ENCODE measurements at regions not wholly inside any gene's neighbourhood (a gene's known extent, or its start where the extent isn't known, plus 50 kb on each side); places are given as distances from the start of the nearest gene placed in this dataset.

GRCh38 chr5:155353231-155353630 lies 339.7 kb downstream of the KIF4B start:
- in situ Hi-C loops (cut with HindIII; ENCODE audit: low pct_ligation_motif_present, low sequenced_read_pairs): no loop called here
- Histone ChIP-seq H3K27me3 (replicated peaks) (no peaks in the 10 kb centered on the region), H3K4me3 (ENCODE audit: low read depth, low read length) (no peak overlapping the region), H3K27ac (no peak overlapping the region), H3K36me3 (replicated peaks) (no peaks in the 10 kb centered on the region)
- DNase-seq: no peak
- no peak for TF ChIP-seq CTCF (IDR thresholded peaks at IDR 0.05; ENCODE audit: low read depth, low read length, missing control alignments)

GRCh38 chr5:155366096-155366495 lies 352.5 kb downstream of the KIF4B start:
- in situ Hi-C loops (cut with HindIII; ENCODE audit: low pct_ligation_motif_present, low sequenced_read_pairs): no loop called here
- Histone ChIP-seq H3K27ac (no peak overlapping the region), H3K36me3 (replicated peaks) (no peaks in the 10 kb centered on the region), H3K27me3 (replicated peaks) (no peaks in the 10 kb centered on the region), H3K4me3 (ENCODE audit: low read depth, low read length) (no peak overlapping the region)
- no peak for DNase-seq
- TF ChIP-seq CTCF (IDR thresholded peaks at IDR 0.05; ENCODE audit: low read depth, low read length, missing control alignments): no peak

DNA sequence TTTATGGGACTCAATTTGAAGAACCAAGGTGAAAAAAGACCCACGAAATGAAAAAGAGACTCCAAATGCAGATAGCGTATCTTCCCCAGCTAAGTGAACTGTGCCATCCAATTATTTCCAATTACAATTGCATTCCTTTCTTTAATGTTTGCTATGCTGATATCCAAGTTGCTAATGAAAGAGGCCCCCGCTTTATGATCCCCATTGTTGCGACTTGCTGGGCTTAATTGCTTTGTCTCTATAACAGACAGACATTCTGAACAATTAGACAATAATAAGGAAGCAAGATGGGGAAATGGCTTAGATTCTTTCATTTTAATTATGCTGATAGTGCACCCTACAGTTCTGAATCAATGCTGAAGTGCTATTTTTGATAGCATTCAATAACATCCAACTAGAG lies 354.3 kb downstream of the KIF4B start:
- Histone ChIP-seq H3K36me3 (replicated peaks) (no peaks in the 10 kb centered on the region), H3K27me3 (replicated peaks) (no peaks in the 10 kb centered on the region), H3K27ac (no peak overlapping the region), H3K4me3 (ENCODE audit: low read depth, low read length) (no peak overlapping the region)
- DNase-seq: no peak
- in situ Hi-C loops (cut with HindIII; ENCODE audit: low pct_ligation_motif_present, low sequenced_read_pairs): no loop called here
- no peak for TF ChIP-seq CTCF (IDR thresholded peaks at IDR 0.05; ENCODE audit: low read depth, low read length, missing control alignments)

GRCh38 chr5:155368490-155368889 lies 354.9 kb downstream of the KIF4B start:
- Histone ChIP-seq H3K36me3 (replicated peaks) (no peaks in the 10 kb centered on the region), H3K27ac (no peak overlapping the region), H3K4me3 (ENCODE audit: low read depth, low read length) (no peak overlapping the region), H3K27me3 (replicated peaks) (no peaks in the 10 kb centered on the region)
- no peak for TF ChIP-seq CTCF (IDR thresholded peaks at IDR 0.05; ENCODE audit: low read depth, low read length, missing control alignments)
- DNase-seq: no peak
- in situ Hi-C loops (cut with HindIII; ENCODE audit: low pct_ligation_motif_present, low sequenced_read_pairs): no loop called here

GRCh38 chr5:155380480-155380879 lies 366.9 kb downstream of the KIF4B start:
- DNase-seq: no peak
- Histone ChIP-seq H3K27me3 (replicated peaks) (no peaks in the 10 kb centered on the region), H3K36me3 (replicated peaks) (no peaks in the 10 kb centered on the region), H3K4me3 (ENCODE audit: low read depth, low read length) (no peak overlapping the region), H3K27ac (no peak overlapping the region)
- in situ Hi-C loops (cut with HindIII; ENCODE audit: low pct_ligation_motif_present, low sequenced_read_pairs): no loop called here
- no peak for TF ChIP-seq CTCF (IDR thresholded peaks at IDR 0.05; ENCODE audit: low read depth, low read length, missing control alignments)

DNA sequence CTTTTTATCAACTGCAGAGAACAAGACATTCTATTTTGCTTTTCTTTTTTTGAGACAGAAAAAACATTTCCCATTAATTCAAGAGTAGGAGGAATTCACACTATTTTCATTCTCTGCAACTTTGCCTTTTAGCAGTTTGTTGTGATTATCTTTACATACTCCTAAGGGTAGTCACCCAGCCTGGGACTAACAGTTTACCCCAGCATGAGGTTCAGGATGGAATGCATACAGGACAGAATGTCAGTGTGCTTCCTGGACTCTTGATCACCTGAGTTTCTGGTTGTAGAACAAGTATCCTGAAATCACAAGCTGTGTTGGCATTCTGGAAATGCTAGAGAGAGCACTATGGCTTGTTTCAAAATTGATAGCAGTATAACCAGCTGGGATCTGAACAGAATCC lies 368.1 kb downstream of the KIF4B start:
- in situ Hi-C loops (cut with HindIII; ENCODE audit: low pct_ligation_motif_present, low sequenced_read_pairs): no loop called here
- H3K4me3 ChIP-seq (ENCODE audit: low read depth, low read length): no peak overlapping the region
- no peak for DNase-seq
- no peaks in the 10 kb centered on the region for H3K27me3 ChIP-seq (replicated peaks)
- TF ChIP-seq CTCF (IDR thresholded peaks at IDR 0.05; ENCODE audit: low read depth, low read length, missing control alignments): no peak
- H3K27ac ChIP-seq: no peak overlapping the region
- no peaks in the 10 kb centered on the region for H3K36me3 ChIP-seq (replicated peaks)
